Stimulated activated CD4-positive, alpha-beta T cell treated with anti-CD3 and anti-CD28 coated beads, Interleukin-1b, Interleukin-23, amount 100 ng/mL, for 4 hours (primary cell): ENCODE measurements at regions not wholly inside any gene's neighbourhood (a gene's known extent, or its start where the extent isn't known, plus 50 kb on each side); places are given as distances from the start of the nearest gene placed in this dataset.
"Not testable (repeated sequence)": the region's sequence is repeated elsewhere in the genome, so short reads cannot be mapped to it uniquely, and the experiment has no call there.

Experiments used
- DNase-seq, 2 donors: peaks; one replicate each; pipeline ENCODE4 v3.0.0-alpha.2; 2020; ENCODE audit warnings: low read depth in 2 of 2

GRCh38 chr3:159045279-159045885 is 243.5 kb downstream of the MFSD1 start:
- no peak for DNase-seq

DNA sequence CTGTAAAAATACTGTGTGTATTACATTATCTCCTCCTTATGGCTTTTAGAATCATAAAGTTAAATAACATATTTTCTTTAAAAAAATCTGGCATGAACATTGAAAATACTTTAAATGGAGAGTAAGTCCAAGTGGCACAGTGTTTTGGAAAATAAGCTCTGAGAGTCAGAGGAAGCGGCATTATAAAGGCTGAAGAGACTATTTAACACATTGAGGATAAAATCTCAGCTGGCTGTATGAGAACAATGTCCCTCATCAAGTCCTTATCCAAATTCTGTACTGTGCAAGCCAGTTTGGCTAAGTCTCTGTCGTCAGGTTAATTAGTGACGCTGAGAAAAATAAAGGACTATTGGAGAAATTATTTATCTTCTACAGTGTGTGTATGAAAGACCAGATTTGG is 245.5 kb downstream of the MFSD1 start:
- DNase-seq: no peak

DNA sequence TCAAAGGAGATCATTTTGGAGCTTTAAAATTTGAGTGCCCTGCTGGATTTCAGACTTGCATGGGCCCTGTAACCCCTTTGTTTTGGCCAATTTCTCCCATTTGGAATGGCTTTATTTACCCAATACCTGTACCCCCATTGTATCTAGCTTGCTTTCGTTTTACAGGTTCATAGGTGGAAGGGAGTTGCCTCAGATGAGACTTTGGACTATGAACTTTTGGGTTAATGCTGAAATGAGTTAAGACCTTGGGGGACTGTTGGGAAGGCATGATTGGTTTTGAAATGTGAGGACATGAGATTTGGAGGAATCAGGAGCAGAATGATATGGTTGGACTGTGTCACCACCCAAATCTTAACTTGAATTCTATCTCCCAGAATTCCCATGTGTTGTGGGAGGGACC is 250.6 kb downstream of the MFSD1 start:
- not testable (repeated sequence) for DNase-seq

DNA sequence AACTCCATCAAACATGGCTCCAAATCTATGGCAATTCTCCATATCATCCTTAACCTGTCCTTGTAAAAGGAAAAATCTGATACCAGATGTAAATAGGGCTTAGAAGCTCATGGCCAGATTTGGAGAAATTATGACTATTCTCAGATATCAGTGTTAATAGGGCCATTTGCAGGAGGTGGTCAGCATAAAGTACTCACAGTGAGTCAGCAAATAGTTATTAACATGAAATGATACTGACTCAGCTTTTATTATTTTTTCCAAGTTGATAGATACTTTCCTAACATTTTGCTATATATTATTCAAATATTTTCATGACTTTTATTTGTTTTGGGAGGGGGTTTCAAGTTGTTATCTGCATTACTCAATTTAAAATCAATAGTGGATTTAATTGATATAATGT is 255.8 kb downstream of the MFSD1 start:
- no peak for DNase-seq

GRCh38 chr3:159058859-159059258 is 257.0 kb downstream of the MFSD1 start:
- DNase-seq: no peak

DNA sequence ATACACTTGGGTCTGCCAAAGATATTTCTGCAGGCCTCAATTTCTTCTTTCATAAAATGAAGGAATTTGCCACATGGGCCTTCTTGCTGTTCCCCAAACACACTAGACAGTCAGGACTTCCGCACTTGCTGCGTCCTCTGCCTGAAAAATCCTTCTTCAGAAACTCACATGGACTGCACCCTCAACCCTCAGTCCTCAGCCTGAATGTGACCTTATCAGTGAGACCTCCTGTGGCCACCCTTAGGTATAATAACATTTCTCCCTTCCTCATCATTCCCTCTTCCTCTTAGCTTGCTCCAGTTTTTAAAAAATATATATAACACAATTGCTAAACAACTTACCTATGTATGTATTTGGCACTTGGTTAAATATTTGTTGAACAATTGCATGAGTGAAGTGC is 257.5 kb downstream of the MFSD1 start:
- DNase-seq: no peak

GRCh38 chr3:159062734-159063410 is 261.0 kb downstream of the MFSD1 start:
- no peak for DNase-seq

DNA sequence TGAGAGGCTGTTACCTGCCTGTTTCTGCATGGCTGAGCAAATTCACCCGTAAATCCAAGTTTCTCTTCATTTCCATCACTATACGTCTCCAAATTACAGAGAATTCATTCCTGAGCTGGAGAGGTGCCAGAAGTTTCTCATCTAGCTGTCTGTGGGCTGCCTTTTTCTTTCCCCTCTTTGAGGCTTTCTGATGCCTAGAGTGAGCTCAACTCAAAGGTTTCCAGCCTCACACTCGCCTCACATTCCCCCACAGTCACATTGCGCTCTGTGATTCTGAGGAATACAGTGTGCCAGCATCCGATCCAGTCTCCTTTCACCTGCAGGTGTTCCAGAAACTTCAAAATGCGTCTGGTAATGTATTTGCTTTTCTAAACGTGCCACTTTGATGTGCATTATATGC is 267.2 kb downstream of the MFSD1 start, which contains the start of gene IQCJ:
IQCJ (plus strand) TSS at position 229 of the 400 bp plus-strand sequence.
- no peak for DNase-seq

DNA sequence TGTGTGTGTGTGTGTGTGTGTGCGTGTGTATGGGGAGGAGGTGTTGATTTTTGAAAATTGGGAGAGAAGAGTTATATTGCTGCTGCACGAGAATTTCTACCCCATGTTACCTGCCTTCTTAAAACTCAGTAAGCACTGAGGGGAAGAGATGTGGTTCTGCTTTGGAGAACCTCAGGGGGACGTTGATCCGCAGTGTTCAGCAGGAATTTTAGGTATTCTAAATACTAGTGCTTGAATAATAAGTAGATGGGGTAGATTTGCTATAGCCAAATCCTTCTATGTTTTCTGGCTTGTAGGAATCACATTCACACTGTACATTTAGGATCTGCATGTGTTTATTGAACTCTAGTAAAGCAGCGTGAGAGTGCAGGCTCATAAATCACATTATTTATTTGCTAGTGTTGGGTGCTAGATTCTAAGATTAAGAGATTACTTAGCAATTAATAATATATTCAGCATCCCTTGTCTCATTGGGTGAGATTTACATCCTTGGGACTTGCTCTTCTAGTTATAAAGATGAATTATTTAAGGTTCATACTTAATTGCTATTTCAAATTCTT is 268.1 kb downstream of the MFSD1 start:
- no peak for DNase-seq

DNA sequence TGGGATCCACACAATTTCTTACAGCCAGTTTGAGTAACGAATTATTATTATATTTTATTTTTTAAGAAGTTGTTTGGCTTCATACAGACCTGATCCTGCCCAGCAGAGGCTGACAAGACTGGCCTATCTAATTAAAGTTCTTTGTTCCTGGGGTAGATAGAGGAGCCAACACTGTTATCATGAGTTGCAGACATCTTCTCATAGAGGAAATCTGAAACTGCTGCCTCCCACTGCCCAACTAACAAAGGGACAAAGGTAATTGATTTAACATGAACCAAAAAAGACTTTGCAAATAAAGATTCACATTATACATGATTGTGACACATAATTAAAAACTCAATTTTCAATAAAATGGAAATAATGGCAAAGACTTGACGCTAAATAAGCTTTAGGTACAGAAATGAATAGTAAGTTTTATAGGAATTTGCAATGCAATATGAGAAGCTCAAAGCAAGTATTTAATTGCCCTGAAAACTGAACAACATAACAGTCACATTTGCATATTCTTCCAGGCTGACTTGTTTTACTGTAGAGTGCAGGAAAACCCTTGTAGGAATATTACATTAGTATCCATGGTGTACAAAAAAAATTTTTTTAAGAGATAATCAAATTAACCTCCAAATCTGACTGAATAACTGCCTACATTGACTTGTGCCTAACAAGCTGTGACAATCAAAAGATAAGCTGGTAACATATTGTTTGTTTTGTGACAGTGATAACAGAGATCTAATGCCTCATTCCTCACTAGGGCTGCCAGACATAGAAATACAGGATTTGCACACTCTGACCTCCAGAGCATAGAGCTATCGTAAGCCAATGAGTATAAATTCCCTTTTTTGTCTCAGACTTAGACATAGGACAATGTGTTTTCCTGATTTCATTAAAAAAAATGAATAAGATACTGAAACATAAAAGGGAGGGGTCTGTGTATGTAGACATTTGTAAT is 273.2 kb downstream of the MFSD1 start:
- DNase-seq: no peak

DNA sequence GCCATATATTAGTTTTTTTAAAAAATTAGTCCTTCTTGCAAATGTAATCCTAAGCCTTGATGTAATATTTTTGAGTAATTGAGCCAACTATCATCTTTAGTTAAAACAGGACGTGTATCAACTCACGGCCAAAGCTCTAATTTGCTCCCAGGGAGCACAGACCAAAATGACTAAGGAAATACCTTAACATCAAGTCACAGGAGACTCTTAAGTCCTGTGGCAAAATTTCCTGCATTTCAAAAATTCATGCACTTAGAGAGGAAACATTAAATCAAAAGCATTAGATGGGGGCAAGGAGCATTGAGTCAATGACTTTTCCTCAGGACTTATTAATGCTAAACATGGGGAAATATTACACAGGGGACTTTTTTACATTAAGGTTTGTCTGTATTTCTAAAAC is 276.0 kb downstream of the MFSD1 start:
- no peak for DNase-seq

- DNase-seq: no peak
Observed at GRCh38 chr3:159080256-159080655, 278.4 kb downstream of the MFSD1 start.

- DNase-seq: no peak
Observed at GRCh38 chr3:159080821-159081220, 279.0 kb downstream of the MFSD1 start.

DNA sequence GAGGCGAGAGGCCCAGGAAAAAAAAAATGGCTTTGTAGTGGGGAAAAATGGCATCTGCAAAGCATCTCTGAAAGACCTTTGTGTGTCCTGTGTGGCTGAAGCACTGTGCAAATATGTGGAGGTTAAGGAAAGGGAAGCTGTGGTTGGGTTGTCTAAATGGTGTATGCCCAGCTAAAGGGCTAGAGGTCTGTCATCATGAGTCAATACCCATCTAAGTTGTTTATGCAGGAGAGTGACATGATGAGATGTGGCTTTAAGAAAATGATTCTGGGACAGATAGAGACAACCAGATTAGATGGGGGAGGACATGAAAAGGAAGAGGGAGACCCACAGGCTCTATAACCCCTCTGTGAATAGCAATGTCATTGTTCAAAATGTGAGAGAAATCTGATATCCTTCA is 280.7 kb downstream of the MFSD1 start:
- no peak for DNase-seq

- no peak for DNase-seq
Observed at GRCh38 chr3:159091936-159092335, 290.1 kb downstream of the MFSD1 start.

DNA sequence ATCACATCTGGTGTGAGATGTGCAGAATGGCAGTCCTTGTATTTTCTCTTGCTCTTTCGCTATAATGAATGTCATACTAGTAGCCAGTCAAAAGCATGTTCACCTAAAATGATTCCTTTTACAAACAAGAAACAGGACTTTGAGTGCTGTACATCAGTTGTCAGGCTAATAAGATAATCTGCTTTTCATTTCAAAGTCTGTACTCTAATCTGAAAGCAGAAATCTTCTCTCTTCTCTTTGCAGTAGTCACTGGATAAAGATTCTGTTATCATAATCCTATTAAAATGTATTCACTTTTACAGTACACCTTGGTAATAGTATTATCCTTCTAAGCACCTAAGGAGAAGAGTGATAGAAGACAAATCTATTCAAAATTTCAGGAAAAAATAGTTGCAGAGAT is 300.1 kb downstream of the MFSD1 start:
- no peak for DNase-seq

GRCh38 chr3:159112724-159113123 is 310.9 kb downstream of the MFSD1 start:
- no peak for DNase-seq

GRCh38 chr3:159113221-159113875 is 311.5 kb downstream of the MFSD1 start:
- no peak for DNase-seq

DNA sequence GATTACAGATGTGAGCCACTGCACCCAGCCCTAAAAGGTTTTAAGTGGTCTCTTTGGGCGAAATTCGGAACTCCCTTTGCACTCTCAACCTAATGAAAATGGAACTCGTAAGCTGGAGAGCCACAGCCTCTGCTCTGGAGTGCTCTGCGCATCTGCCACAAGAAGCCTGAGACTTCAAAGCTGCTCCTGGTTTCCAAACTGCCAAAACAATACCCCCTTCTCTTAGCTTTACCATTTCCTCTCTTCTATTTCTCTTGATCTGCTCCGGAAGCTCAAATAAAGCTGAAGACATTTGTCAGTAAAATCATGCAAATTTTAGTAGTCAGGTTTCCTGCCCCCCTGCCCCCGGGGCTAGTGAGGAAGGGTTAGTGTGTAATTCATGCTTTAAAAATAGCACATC is 312.7 kb downstream of the MFSD1 start:
- no peak for DNase-seq

DNA sequence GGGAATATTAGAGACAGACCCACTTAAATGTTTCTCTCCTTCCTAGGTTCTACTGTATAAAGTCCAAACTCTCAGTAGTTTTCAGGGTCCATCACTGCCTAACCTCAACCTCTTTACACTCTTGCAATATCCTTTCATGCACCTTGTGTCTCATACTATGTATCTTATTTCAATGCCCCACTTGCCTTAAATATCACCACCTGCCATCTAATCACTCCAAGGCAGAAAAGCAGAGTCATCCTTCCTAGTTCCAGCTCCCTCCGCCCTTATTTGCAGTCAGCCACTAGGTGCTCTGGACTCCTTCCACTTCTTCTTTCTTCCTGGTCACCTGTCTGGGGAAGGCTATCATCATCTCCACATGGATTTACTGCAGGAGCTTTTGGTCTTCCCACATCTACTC is 322.0 kb downstream of the MFSD1 start:
- no peak for DNase-seq

- DNase-seq: no peak
Observed at GRCh38 chr3:159126261-159127020, 324.6 kb downstream of the MFSD1 start.
